Middle frontal gyrus (tissue), 1 donor: ENCODE measurements at regions not wholly inside any gene's neighbourhood (a gene's known extent, or its start where the extent isn't known, plus 50 kb on each side); places are given as distances from the start of the nearest gene placed in this dataset.
A peak's percentile ranks its signal among the peaks of the same experiment; 100 is the strongest.
"Not testable (repeated sequence)": the region's sequence is repeated elsewhere in the genome, so short reads cannot be mapped to it uniquely, and the experiment has no call there.

Experiments
- DNase-seq: peaks from one replicate; pipeline ENCODE4 v3.0.0-alpha.2; 2015; ENCODE audit warnings: low spot score; ENCODE audit errors: extremely low spot score

DNA sequence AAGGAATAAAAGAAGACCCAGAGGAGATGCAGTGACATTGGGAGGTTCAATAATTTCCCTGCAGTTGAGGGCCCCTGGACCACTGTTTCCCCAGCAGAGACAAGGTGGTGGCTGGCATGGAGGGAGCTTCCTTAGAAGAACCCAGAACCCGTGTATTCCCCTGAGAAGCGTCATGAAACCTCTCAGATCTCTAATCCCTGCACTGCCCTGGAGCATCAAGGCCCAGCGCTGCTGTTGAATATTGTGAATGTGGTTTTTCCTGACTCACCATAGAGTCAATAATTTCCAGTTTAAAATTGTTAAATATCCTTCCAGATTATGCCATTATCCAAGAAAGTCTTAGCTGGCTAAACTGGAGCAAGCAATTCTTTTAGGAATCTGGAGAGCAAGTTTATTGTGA, 187.2 kb downstream of the LMLN start:
- not testable (repeated sequence) for DNase-seq

GRCh38 chr3:198147993-198148392, 188.0 kb downstream of the LMLN start:
- not testable (repeated sequence) for DNase-seq

DNA sequence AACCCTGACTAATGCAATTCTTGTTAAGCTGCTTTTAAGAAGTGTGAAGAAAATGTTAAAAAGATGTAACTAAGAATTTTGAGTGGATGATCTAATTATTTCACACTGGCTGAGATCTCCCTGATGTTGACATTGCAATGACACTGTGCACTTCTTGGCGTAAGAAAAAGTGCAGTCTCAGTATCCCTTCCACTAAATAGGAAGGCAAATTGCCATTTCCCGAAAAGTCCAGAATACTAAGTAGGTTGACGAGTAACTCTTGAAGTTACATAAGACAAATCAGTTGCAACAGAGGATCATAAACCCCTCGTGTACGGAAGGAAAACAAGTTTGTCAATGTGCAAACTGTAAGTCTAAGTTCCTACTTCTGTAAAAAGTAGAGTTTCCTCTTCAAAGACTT, 189.9 kb downstream of the LMLN start:
- DNase-seq: not testable (repeated sequence)

DNA sequence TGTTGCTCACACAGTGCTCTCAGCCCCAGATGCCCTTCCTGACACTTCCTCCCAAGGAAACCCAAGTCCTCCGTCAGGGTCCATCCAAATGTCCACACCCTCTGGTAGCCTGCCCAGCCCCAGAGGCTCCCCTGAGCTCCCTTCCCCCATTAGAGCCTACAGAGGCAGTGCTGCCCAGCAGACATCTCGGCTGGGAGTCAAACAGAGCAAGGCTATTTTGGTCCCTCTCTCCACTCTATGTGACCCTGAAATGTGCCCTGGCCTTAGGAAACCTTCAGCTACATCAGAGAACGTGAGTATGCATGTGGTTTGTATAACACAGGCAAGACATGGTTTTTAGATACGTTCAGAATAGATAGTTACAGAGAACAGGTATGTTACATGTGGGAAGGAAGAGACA, 191.8 kb downstream of the LMLN start:
- DNase-seq: not testable (repeated sequence)

DNA sequence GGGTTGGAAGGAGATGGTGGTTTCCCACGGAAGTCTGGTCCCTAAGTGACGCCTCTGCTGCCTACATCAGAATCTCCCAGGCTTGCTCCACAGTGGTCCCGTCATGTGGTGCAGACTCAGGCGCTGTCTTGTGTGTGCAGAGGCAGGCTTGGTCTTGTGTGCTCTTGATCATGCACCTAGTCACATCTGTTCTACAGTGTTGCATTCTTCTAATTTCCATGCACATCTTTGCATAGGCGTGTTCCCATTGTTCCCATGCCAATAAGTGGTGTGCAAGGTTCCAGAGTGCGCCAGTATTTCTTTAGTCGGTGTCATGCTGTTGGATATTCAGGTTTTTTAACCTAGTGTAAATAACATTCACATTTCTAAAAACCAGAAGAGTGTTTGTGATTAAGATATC, 195.8 kb downstream of the LMLN start:
- not testable (repeated sequence) for DNase-seq

GRCh38 chr3:198157231-198157868, 197.3 kb downstream of the LMLN start:
- not testable (repeated sequence) for DNase-seq

DNA sequence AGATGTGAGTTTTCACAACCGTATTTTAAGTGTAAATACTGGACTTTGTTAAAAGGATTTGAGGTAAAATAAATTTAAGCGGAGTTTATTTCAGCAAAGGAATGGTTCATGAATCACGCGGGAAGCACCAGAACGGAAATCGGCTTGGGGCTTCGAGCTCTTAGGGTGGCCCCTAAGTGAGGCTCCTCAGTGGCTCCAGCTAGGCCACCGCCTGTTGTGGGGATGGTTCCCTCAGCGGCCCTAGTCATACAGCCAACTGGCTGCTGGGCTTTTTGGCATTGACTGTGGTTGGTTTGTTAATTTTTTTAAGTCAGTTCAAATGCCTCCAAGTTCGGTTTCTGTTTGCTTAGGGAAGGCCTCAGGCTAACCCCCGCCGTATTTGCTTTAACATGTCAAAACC, 198.0 kb downstream of the LMLN start:
- not testable (repeated sequence) for DNase-seq

GRCh38 chr3:198167339-198168039, 207.5 kb downstream of the LMLN start:
- peak; percentile 2 for DNase-seq

GRCh38 chr3:198170781-198171180, 210.8 kb downstream of the LMLN start:
- DNase-seq: not testable (repeated sequence)

DNA sequence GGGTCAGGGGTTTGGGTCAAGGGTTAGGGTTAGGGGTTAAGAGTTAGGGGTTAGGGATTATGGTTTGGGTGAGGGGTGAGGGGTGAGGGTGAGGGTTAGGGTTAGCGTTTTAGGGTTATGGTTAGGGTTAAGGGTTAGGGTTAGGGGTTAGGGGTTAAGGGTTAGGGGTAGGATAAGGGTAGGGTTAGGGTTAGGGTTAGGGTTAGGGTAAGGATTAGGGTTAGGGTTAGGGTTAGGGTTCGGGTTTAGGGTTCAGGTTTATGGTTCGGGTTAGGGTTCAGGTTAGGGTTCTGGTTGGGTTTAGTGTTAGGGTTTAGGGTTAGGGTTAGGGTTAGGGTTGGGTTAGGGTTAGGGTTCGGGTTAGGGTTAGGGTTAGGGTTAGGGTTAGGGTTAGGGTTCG, 213.1 kb downstream of the LMLN start:
- DNase-seq: not testable (repeated sequence)

DNA sequence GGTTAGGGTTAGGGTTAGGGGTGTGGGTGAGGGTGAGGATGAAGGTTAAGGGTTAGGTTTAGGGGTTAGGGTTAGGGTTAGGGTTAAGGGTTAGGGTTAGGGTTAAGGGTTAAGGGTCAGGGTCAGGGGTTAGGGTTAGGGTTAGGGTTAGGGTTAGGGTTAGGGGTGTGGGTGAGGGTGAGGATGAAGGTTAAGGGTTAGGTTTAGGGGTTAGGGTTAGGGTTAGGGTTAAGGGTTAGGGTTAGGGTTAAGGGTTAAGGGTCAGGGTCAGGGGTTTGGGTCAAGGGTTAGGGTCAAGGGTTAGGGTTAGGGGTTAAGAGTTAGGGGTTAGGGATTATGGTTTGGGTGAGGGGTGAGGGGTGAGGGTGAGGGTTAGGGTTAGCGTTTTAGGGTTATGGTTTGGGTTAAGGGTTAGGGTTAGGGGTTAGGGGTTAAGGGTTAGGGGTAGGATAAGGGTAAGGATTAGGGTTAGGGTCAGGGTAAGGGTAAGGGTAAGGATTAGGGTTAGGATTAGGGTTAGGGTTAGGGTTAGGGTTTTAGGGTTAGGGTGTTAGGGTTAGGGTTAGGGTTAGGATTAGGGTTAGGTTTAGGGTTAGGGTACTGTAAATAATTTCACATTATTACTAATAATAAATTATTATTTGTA, 214.0 kb downstream of the LMLN start:
- DNase-seq: not testable (repeated sequence)
